ENCODE measurements at regions not wholly inside any gene's neighbourhood (a gene's known extent, or its start where the extent isn't known, plus 50 kb on each side); places are given as distances from the start of the nearest gene placed in this dataset.

DNA sequence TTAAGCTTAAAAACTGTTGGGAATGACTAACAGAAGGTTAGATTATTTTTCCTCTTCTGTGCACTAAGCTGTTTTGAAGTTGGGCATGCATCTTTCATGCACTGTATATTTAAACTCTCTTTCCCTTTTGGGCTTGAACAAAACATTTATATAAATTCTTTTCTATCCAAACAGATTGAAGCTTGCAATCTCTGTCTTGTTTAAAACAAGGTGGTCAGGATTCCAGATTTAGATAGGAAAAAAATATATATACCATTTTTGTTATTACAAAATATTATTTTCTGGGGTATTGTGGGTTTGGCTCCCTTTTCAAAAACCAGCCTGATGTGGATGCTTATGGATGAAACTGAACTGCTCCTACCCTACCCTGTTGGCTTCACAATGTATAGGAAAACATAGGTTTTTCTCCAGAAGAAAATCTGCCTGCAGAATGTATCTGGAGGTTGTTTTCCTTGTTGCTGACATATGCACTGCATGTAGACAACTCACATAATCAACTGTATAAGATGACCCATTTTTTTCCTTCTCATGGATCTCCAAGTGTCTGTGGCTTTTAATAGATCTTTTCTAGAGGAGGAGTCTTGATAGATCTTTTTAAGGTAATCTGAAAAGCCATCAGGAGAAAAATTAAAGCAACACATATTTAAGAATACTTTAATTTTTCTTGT is 146.3 kb downstream of the PRL start:
- H3K4me3 Mint-ChIP-seq: no peak overlapping the region
- no peak for DNase-seq
- Histone ChIP-seq H3K27me3 (ENCODE audit: insufficient read depth, low read length) (no peaks in the 10 kb centered on the region), H2AFZ (ENCODE audit: low read length) (no peak overlapping the region), H4K5ac (ENCODE audit: insufficient read length, low read depth, low read length) (no peak overlapping the region), H3K79me2 (ENCODE audit: insufficient read depth, low read length) (0 out of 2 replicates have a peak, but pooled peaks cover 2% of the 10 kb centered on the region), H3K9ac (ENCODE audit: extremely low read depth, insufficient read length, low read length) (no peak overlapping the region), H4K20me1 (ENCODE audit: control insufficient read depth, insufficient read depth, insufficient read length) (no peaks in the 10 kb centered on the region), H3K4me2 (ENCODE audit: insufficient read depth, insufficient read length, low read length) (no peak overlapping the region), H2BK12ac (ENCODE audit: insufficient read length, low read depth, low read length) (no peak overlapping the region), H3K56ac (ENCODE audit: insufficient read length, low read depth, low read length) (no peak overlapping the region), H3K9me3 (ENCODE audit: control insufficient read depth, low read depth, low read length) (no peaks in the 10 kb centered on the region), H3K4ac (ENCODE audit: low read depth, low read length) (no peak overlapping the region), H3K23me2 (ENCODE audit: insufficient read length, low read depth, low read length, poor library complexity, severe bottlenecking) (no peaks in the 10 kb centered on the region), H4K8ac (replicated peaks; ENCODE audit: insufficient read length, low read depth, low read length) (no peak overlapping the region), H3K14ac (ENCODE audit: insufficient read depth, low read length) (no peak overlapping the region), H3K4me1 (ENCODE audit: insufficient read depth, low read length) (peaks cover 24% of the 10 kb centered on the region), H4K91ac (ENCODE audit: insufficient read length, low read depth, low read length) (no peak overlapping the region), H2BK5ac (ENCODE audit: insufficient read length, low read length) (no peak overlapping the region), H3K18ac (ENCODE audit: insufficient read length, low read depth, low read length) (no peak overlapping the region), H3T11ph (ENCODE audit: low read length) (no peak overlapping the region), H2BK15ac (ENCODE audit: low read depth, low read length) (no peak overlapping the region), H2BK20ac (ENCODE audit: low read depth, low read length, poor library complexity, severe bottlenecking) (no peak overlapping the region), H3K79me1 (ENCODE audit: insufficient read depth, low read depth, low read length, poor library complexity, severe bottlenecking) (no peaks in the 10 kb centered on the region), H2AK5ac (ENCODE audit: insufficient read length, low read length) (no peak overlapping the region), H3K27ac (ENCODE audit: insufficient read length, low read depth, low read length) (no peak overlapping the region), H2BK120ac (ENCODE audit: low read depth, low read length, poor library complexity, severe bottlenecking) (no peak overlapping the region), H3K23ac (ENCODE audit: insufficient read length, low read depth, low read length) (no peak overlapping the region)
- H3K27ac Mint-ChIP-seq: 0 out of 7 replicates have a peak overlapping the region, but pooled peaks of 2 of the 3 experiments have one; percentile 30 to 56
- peaks cover 0 to 6% (median 5%) of the 10 kb centered on the region in 3 experiments; a peak in 3 of 7 replicates for H3K36me3 Mint-ChIP-seq (ENCODE audit: insufficient read depth in 1 of 3, low read depth in 3 of 3)
- H3K9me3 Mint-ChIP-seq: no peaks in the 10 kb centered on the region
- TF ChIP-seq, protein P1, sequence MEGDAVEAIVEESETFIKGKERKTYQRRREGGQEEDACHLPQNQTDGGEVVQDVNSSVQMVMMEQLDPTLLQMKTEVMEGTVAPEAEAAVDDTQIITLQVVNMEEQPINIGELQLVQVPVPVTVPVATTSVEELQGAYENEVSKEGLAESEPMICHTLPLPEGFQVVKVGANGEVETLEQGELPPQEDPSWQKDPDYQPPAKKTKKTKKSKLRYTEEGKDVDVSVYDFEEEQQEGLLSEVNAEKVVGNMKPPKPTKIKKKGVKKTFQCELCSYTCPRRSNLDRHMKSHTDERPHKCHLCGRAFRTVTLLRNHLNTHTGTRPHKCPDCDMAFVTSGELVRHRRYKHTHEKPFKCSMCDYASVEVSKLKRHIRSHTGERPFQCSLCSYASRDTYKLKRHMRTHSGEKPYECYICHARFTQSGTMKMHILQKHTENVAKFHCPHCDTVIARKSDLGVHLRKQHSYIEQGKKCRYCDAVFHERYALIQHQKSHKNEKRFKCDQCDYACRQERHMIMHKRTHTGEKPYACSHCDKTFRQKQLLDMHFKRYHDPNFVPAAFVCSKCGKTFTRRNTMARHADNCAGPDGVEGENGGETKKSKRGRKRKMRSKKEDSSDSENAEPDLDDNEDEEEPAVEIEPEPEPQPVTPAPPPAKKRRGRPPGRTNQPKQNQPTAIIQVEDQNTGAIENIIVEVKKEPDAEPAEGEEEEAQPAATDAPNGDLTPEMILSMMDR (conservative IDR thresholded peaks at IDR 0.05): no peak
- H3K4me1 Mint-ChIP-seq: peaks cover 42 to 45% of the 10 kb centered on the region in 2 experiments
- no peaks in the 10 kb centered on the region for H3K27me3 Mint-ChIP-seq (ENCODE audit: low read depth)
